HG03521 (cell line): ENCODE measurements at regions not wholly inside any gene's neighbourhood (a gene's known extent, or its start where the extent isn't known, plus 50 kb on each side); places are given as distances from the start of the nearest gene placed in this dataset.
"Not testable (repeated sequence)": the region's sequence is repeated elsewhere in the genome, so short reads cannot be mapped to it uniquely, and the experiment has no call there.

Source experiments
- ATAC-seq: cut with Tn5 transposase; IDR thresholded peaks from one replicate; pipeline ENCODE4 v1.9.1; 2021; ENCODE audit warnings: mild to moderate bottlenecking, moderate library complexity; ENCODE audit not compliant: unreplicated experiment

DNA sequence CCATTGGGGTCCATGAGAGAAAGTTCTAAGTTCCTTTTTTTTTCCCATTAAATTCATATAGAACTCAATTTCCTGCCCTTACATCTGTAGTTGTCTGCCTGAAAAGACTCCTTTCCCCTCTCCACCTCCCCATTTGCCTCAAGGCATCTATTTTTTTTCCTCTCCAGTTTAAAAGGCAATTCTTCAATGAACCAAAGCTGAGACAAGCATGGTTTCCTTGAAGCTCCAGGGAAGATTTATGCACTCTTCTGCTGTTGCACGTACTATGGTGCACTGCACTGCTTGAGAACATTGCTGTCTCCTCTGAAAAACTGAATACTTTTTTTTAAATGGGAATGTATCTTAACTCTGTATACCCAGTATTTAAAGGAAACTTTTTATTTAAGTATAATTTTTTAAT is 465.2 kb downstream of the CD83 start:
- no peak for ATAC-seq

- ATAC-seq, result no peak
Observed at GRCh38 chr6:14583826-14584225, 466.3 kb downstream of the CD83 start.

DNA sequence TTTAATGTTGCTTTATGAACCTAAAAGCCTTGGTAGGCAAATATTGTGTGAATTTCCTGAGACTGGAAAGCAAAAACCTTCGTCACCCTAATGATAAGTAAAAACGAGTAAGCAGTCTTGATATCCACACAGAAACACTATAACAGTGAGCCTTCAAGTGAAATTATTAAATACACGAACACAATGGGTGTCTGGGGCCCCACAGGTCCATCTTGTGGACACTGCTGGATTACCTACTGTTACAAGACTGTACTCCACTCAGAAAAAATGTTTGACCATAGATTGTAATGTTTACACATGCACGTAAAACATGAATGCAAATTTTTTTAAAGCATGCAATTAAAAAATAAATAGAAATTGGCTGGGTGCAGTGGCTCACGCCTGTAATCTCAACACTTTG is 466.9 kb downstream of the CD83 start:
- no peak for ATAC-seq

DNA sequence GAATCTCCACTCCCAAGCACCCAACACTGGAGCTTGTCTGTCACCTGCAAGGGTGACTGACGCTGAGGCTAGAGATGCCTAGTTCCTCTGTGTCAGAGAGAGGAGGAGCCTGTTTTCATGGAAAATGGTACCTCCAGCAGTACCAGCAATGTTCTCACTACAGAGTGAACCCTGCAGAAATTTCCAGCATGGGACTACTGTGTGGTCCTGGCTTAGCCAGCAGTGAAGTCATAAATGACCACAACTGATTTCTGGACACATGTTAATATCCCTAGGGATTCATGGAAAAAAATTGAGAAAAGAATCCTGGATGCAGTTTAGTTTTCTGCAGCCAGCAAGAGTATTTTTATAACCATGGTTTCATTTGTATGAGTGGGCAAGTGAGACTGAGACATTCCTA is 468.1 kb downstream of the CD83 start:
- no peak for ATAC-seq

GRCh38 chr6:14589175-14589574 is 471.6 kb downstream of the CD83 start:
- ATAC-seq, result no peak

- no peak for ATAC-seq
Observed at GRCh38 chr6:14590586-14590985, 473.0 kb downstream of the CD83 start.

DNA sequence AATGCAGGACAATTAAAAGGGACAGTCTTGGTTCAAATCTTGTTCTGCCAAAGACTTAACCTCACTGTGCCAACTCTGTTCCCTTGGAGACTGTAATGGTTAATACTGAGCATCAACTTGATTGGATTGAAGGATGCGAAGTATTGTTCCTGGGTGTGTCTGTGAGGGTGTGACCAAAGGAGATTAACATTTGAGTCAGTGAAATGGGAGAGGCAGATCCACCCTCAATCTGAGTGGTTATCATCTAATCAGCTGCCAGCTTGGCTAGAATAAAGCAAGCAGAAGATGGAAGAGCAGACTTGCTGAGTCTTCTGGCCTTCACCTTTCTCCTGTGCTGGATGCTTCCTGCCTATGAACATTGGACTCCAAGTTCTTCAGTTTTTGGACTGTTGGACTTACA is 474.4 kb downstream of the CD83 start:
- no peak for ATAC-seq

GRCh38 chr6:14593286-14593685 is 475.7 kb downstream of the CD83 start:
- ATAC-seq, result no peak

GRCh38 chr6:14595751-14596150 is 478.2 kb downstream of the CD83 start:
- ATAC-seq, result no peak

GRCh38 chr6:14596410-14596809 is 478.8 kb downstream of the CD83 start:
- no peak for ATAC-seq

GRCh38 chr6:14597090-14597489 is 479.5 kb downstream of the CD83 start:
- no peak for ATAC-seq

- no peak for ATAC-seq
Observed at GRCh38 chr6:14598017-14598864, 480.7 kb downstream of the CD83 start.

GRCh38 chr6:14600306-14600705 is 482.7 kb downstream of the CD83 start:
- ATAC-seq, result not testable (repeated sequence)

DNA sequence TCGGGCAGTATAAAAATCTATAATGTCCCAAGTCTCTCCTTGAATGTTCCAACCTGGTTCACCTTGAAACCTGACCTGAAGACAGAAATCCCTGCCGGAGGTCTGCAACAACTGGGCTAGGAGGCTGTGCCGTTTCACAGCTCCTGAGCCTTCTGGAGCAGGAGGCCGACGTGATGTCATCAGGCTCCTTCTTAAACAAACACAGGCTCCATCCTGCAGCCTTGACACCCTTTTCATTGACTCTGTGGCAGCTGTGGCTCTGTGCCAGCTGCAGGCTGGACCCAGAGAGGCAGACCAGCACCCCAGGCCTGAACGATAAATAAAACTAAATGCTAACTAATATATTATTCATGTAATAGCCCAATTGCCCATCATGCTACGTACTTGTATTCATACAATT is 483.9 kb downstream of the CD83 start:
- no peak for ATAC-seq

GRCh38 chr6:14606353-14606752 is 488.8 kb downstream of the CD83 start:
- ATAC-seq, result no peak

DNA sequence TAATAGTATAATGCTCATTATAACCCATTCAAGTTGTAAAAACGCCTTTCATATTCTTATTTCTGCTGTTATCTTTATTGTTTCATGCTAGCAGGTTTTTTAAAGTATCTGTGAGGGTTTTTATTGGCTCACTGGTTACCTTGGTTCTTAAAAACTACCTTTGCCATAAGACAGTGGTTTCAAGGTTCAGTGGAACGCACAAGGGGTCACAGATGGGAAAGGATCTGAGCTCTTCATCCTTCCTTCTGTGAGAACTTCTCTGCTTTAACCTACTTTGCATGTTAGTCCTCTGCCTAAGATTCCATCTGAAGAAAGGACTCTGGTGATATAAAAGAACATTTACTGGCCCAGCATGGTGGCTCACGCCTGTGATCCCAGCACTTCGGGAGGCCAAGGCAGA is 492.6 kb downstream of the CD83 start:
- ATAC-seq, result no peak

GRCh38 chr6:14612016-14612980 is 494.7 kb downstream of the CD83 start:
- no peak for ATAC-seq

GRCh38 chr6:14614631-14615030 is 497.1 kb downstream of the CD83 start:
- ATAC-seq, result no peak

GRCh38 chr6:14616656-14617055 is 499.1 kb downstream of the CD83 start:
- ATAC-seq, result no peak

DNA sequence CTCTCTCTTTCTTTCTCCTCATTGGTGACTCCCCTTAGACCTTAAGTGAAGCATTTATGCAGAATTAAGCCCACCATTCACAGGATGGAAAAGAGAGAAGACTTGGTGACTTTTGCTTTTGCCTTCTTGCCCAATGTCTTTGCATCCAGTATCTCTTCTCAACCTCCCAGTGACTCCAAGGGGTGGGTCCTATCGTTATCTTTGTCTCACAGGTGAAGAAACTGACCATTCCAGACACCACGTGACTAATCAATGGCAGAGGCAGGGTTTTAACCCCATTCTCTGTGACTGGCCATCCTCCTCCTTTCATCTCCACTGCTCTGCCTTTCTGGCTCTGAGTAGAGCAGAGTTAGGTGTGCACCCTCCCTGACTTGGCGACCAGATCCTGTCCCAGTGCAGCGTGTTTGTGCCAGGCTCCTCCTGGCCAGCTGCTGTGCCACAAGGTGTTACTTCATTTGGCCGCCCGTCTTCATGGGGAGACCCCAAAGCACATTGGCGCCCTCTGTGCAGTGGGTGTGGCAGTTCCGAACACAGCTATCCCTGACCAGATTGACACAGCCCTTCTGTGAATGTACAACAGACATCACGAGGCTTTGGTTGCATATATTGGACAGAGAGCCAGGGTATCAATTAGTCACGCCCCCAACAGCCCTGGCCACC is 501.3 kb downstream of the CD83 start:
- ATAC-seq, result no peak

- no peak for ATAC-seq
Observed at GRCh38 chr6:14619419-14619781, 501.8 kb downstream of the CD83 start.
